GM12865 (cell line): ENCODE measurements at regions not wholly inside any gene's neighbourhood (a gene's known extent, or its start where the extent isn't known, plus 50 kb on each side); places are given as distances from the start of the nearest gene placed in this dataset.

Experiments
- DNase-seq: peaks from one replicate; pipeline ENCODE4 v3.0.0; 2010; ENCODE audit warnings: low read depth
- H3K4me3 ChIP-seq: 2 replicates; pipeline ENCODE4 v1.5.1; 2011; ENCODE audit warnings: mild to moderate bottlenecking, low read depth, low read length, control low read depth
- CTCF ChIP-seq: IDR thresholded peaks from 2 replicates; pipeline ENCODE4 v1.5.1; 2011; ENCODE audit warnings: low read length, control low read depth, low read depth, inconsistent platforms; ENCODE audit not compliant: insufficient read depth; ENCODE audit errors: missing control alignments

GRCh38 chr3:27653803-27654558 lies 68.1 kb downstream of the EOMES start:
- H3K4me3 ChIP-seq: no peak overlapping the region
- no peak for DNase-seq
- TF ChIP-seq CTCF: no peak

- no peak overlapping the region for H3K4me3 ChIP-seq
- DNase-seq: no peak
- no peak for TF ChIP-seq CTCF
Observed at GRCh38 chr3:27649277-27649676, 72.8 kb downstream of the EOMES start.

- no peak overlapping the region for H3K4me3 ChIP-seq
- TF ChIP-seq CTCF: no peak
- no peak for DNase-seq
Observed at GRCh38 chr3:27646896-27647295, 75.2 kb downstream of the EOMES start.

GRCh38 chr3:27644941-27645340 lies 77.2 kb downstream of the EOMES start:
- no peak overlapping the region for H3K4me3 ChIP-seq
- no peak for DNase-seq
- TF ChIP-seq CTCF: no peak

GRCh38 chr3:27643355-27643754 lies 78.8 kb downstream of the EOMES start:
- TF ChIP-seq CTCF: no peak
- H3K4me3 ChIP-seq: no peak overlapping the region
- no peak for DNase-seq

GRCh38 chr3:27642796-27643195 lies 79.3 kb downstream of the EOMES start:
- DNase-seq: no peak
- no peak overlapping the region for H3K4me3 ChIP-seq
- no peak for TF ChIP-seq CTCF
